ENCODE measurements at regions not wholly inside any gene's neighbourhood (a gene's known extent, or its start where the extent isn't known, plus 50 kb on each side); places are given as distances from the start of the nearest gene placed in this dataset.

DNA sequence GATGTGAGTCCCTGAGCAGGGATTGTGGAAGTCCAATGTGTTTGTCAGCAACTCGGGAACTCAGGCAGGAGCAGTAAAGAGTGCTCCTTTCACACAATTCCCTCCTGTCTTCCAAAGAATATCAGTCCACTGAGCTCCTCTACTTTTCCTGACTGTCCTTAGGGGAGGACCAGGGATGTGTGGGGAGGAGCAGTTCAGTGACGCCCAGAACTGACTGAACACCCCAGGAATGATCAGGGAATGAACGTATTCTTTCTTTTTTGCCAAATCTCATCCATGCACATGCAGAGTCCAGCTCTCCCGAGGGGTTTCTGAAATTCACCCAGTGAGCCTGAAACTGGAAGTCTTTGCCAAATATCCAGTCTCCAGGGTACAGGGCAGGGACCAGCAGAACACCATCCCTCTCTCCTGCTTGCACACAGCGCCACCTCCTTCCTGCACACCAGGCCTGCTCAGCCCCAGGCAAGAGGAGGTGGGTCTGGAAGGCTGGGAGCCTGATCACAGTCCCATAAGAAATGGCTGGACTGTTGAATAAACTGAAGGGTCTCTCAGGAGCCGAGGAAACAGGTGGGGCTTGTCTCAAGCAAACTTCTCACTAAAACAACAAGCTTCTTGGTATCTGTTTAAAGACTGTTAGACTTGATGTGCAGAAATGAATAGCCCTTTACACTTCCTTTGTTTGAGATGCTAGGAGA is 294.7 kb downstream of the C7orf25 start:
- TF ChIP-seq, protein P1, sequence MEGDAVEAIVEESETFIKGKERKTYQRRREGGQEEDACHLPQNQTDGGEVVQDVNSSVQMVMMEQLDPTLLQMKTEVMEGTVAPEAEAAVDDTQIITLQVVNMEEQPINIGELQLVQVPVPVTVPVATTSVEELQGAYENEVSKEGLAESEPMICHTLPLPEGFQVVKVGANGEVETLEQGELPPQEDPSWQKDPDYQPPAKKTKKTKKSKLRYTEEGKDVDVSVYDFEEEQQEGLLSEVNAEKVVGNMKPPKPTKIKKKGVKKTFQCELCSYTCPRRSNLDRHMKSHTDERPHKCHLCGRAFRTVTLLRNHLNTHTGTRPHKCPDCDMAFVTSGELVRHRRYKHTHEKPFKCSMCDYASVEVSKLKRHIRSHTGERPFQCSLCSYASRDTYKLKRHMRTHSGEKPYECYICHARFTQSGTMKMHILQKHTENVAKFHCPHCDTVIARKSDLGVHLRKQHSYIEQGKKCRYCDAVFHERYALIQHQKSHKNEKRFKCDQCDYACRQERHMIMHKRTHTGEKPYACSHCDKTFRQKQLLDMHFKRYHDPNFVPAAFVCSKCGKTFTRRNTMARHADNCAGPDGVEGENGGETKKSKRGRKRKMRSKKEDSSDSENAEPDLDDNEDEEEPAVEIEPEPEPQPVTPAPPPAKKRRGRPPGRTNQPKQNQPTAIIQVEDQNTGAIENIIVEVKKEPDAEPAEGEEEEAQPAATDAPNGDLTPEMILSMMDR (IDR thresholded peaks at IDR 0.05; ENCODE audit: low read depth, low read length) = peak; percentile 12
- no peak overlapping the region for H3K4me3 ChIP-seq (ENCODE audit: low read depth, low read length)
- in situ Hi-C loops (cut with HindIII; ENCODE audit: low sequenced_read_pairs) = no loop called here
- no peak for DNase-seq (ENCODE audit: low read depth, low spot score)

DNA sequence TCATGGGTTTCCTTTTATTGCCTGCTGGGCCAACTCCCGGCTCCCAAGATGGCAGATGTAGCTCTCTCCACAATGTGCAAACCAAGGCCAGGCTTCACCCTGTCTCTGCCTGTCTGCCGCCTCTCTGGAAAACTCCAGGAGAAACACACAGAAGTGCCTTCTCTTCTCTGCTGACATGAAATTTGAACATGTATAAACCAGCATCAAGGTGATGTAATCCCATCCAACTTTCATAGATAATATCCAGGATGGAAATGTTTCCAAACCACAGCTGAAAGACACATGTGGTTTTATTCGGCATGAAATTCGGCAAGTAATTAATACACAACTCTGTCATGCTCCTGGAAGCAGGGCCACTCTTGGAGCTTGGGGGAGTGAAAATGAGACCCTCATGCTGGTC is 297.2 kb downstream of the C7orf25 start:
- H3K4me3 ChIP-seq (ENCODE audit: low read depth, low read length) = no peak overlapping the region
- TF ChIP-seq, protein P1 (IDR thresholded peaks at IDR 0.05; ENCODE audit: low read depth, low read length) = no peak
- no peak for DNase-seq (ENCODE audit: low read depth, low spot score)
- in situ Hi-C loops (cut with HindIII; ENCODE audit: low sequenced_read_pairs) = no loop called here

DNA sequence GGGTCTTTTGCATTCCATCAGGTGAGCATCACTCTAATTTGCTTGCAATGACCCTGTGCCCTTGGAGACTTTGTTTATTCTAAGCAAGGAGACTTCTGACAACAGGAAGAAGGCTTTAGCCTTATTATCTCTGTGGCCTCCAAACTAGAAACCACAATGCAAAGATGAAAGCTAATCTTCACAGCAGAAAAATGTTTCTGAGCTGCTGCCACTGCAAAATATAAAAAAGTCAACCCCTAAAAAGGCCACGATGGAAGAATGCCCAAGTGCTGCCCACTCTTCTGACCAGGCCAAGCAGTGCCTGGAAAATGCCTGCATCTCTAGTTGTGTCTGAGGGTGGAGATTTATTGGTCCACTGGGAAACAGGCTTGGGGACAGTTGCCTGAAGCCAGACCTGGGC is 299.9 kb downstream of the C7orf25 start:
- no peak for DNase-seq (ENCODE audit: low read depth, low spot score)
- TF ChIP-seq, protein P1 (IDR thresholded peaks at IDR 0.05; ENCODE audit: low read depth, low read length) = no peak
- no peak overlapping the region for H3K4me3 ChIP-seq (ENCODE audit: low read depth, low read length)
- in situ Hi-C loops (cut with HindIII; ENCODE audit: low sequenced_read_pairs) = no loop called here

DNA sequence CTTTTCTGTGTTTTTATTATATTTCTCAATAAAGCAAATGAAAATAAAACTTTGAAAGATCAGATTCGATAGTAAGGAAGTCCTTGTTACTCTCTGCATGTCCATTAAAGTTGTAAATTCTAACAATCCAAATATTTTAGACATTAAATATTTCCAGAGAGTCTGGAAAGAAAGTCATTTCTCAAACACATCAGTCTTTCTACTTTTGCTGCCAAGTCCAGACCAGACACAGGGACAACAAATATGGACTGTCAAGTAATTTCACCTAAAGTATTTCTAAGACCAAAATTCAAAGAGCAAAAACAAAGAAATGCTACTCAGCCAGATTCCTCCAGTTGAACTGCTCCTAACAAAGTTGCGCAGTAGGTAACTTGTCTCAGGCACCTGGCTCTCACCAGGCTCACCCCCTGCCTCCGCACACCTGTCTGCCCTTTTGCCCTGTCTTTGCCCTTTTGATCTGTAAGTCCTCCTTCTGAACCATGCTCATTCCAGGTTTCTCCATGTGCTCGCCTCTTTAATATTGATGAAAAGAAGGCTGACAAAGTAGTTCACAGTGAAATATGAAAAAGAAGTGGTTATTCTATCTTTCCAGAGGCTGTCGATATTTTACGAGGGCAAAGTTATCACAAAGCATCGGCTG is 300.5 kb downstream of the C7orf25 start:
- no peak overlapping the region for H3K4me3 ChIP-seq (ENCODE audit: low read depth, low read length)
- in situ Hi-C loops (cut with HindIII; ENCODE audit: low sequenced_read_pairs) = no loop called here
- TF ChIP-seq, protein P1 (IDR thresholded peaks at IDR 0.05; ENCODE audit: low read depth, low read length) = no peak
- DNase-seq (ENCODE audit: low read depth, low spot score) = no peak

DNA sequence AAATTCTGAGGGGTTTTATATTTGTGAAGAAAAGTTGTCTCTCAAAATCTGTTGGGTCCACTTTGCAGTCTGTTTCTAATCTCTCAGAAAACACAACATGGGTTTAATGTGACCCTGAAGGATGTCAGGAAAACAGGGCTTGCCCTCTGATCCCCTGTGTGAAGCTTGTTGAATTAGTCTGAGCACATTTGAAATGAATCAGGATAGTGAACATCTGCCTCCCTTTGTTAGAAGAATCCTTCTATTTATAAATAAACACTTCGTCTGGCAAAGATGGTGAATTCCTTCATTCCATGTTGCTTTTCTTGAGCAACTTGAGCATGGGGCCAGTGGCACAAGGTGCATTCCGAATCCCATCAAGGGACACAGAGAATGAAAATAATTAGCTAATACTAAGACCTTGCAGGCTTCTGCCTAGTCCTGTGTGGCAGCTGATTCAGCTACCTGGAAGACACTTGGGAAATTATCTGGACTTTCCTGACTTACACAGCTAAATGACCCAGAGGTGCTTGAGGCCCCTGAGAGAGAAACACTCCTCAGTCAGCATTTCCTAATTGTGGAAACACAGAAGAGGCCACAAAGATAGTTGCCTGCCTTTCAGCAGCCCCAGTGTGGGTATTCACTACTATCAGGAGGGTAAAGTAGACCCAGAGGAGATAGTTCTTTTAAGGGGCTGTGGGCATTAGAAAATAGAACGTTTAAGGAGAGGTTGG is 305.5 kb downstream of the C7orf25 start:
- DNase-seq (ENCODE audit: low read depth, low spot score) = peak; percentile 4
- TF ChIP-seq, protein P1 (IDR thresholded peaks at IDR 0.05; ENCODE audit: low read depth, low read length) = no peak
- H3K4me3 ChIP-seq (ENCODE audit: low read depth, low read length) = no peak overlapping the region
- in situ Hi-C loops (cut with HindIII; ENCODE audit: low sequenced_read_pairs) = no loop called here

DNA sequence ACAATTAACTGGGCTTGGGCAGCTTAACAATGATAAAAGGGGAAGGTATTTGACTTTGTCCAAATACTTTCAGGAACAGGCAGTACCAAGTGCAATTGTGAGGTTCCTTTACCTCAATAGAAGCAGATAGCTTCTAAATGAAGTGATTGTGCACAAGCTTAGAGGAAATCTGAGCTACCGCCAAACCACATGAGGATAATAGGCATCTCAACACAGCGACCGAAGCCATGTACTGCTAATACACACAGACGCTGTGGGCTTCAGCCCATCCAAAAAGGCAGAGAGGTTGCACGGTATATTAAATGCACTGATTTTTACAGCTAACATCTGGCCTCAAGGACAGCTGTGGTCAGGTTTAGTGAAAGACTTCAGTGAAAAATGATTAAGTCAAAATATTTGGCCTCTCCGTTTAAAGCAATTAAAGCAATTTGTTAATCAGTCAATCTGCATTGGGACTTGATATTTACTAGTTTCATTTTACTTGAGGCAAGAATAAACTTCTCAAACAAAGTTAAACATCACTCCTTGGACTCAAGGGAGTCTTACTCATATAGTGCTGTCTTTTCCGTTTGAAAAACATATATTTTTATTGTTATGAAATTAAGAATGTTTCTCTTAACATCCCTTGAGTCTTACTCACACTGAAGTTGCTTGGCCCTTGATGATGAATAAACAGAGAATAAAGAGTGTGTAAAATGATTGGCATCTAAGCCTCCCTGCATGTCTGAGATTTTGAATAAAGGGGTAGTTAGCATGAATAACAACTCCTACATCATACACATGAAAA is 306.3 kb downstream of the C7orf25 start:
- TF ChIP-seq, protein P1 (IDR thresholded peaks at IDR 0.05; ENCODE audit: low read depth, low read length) = no peak
- DNase-seq (ENCODE audit: low read depth, low spot score) = peak; percentile 54
- in situ Hi-C loops (cut with HindIII; ENCODE audit: low sequenced_read_pairs) = no loop called here
- no peak overlapping the region for H3K4me3 ChIP-seq (ENCODE audit: low read depth, low read length)

All from astrocyte of the spinal cord (primary cell).